ENCODE measurements at regions not wholly inside any gene's neighbourhood (a gene's known extent, or its start where the extent isn't known, plus 50 kb on each side); places are given as distances from the start of the nearest gene placed in this dataset.

- TF ChIP-seq ZSCAN18 (tag by site-specific recombination; IDR thresholded peaks at IDR 0.05) (no peak), ZSCAN30 (tag by site-specific recombination; IDR thresholded peaks at IDR 0.05) (no peak), KLF16 (tag by site-specific recombination; IDR thresholded peaks at IDR 0.05) (no peak), ZNF23 (tag by site-specific recombination; IDR thresholded peaks at IDR 0.05; ENCODE audit: borderline replicate concordance) (no peak), CTCF (tag by site-specific recombination; IDR thresholded peaks at IDR 0.05) (no peak), ZNF580 (tag by site-specific recombination; IDR thresholded peaks at IDR 0.05) (no peak), ZNF16 (tag by site-specific recombination; IDR thresholded peaks at IDR 0.05; ENCODE audit: low read depth) (no peak), ZNF777 (tag by site-specific recombination; IDR thresholded peaks at IDR 0.05; ENCODE audit: borderline replicate concordance) (no peak), ZNF292 (tag by site-specific recombination; IDR thresholded peaks at IDR 0.05; ENCODE audit: borderline replicate concordance, low read depth) (no peak)
Measured at GRCh38 chr10:62749093-62749683, 55.3 kb upstream of the ADO start.
